PC-3 (cell line): ENCODE measurements at regions not wholly inside any gene's neighbourhood (a gene's known extent, or its start where the extent isn't known, plus 50 kb on each side); places are given as distances from the start of the nearest gene placed in this dataset.
"Not testable (repeated sequence)": the region's sequence is repeated elsewhere in the genome, so short reads cannot be mapped to it uniquely, and the experiment has no call there.

Source experiments
- ATAC-seq: fragments of 200-7000 bp; cut with Tn5 transposase; 2 replicates; pipeline ENCODE4 v1.9.1; 2020; ENCODE audit warnings: mild to moderate bottlenecking, moderate library complexity
- BruUV-seq: library from RNA; stranded (reverse); fragments of 400-500 nt; replicated peaks from 2 replicates; lab custom pipeline; 2021; lab: Mats Ljungman, UMichigan
- CTCF ChIA-PET: fragments of 300-600 bp; sonication (Branson Sonifier 250); formaldehyde crosslinking; loops from one replicate; lab custom pipeline; 2022; ENCODE audit warnings: antibody characterized with exemption; lab: Charles Lee
- POLR2A ChIA-PET: fragments of 300-600 bp; sonication (Branson Sonifier 250); formaldehyde crosslinking; loops from one replicate; lab custom pipeline; 2022; ENCODE audit warnings: antibody characterized with exemption; ENCODE audit not compliant: unreplicated experiment; lab: Charles Lee
- DNase-seq: peaks from one replicate; pipeline ENCODE4 v3.0.0-alpha.2; 2015
- H2AFZ ChIP-seq: fragments of 300-600 bp; sonication (generic); 2 replicates; pipeline ENCODE4 v1.6.0; 2016; ENCODE audit warnings: antibody characterized with exemption, low read length
- H3F3A ChIP-seq: fragments of 300-600 bp; sonication (generic); one replicate; pipeline ENCODE4 v1.6.0; 2017; ENCODE audit warnings: antibody characterized with exemption, low read length, control low read depth, mild to moderate bottlenecking; ENCODE audit not compliant: unreplicated experiment
- H3K27ac ChIP-seq: fragments of 300-600 bp; sonication (generic); 2 replicates; pipeline ENCODE4 v1.5.1; 2016; ENCODE audit warnings: mild to moderate bottlenecking, low read length
- H3K27me3 ChIP-seq: fragments of 300-600 bp; sonication (generic); 2 replicates; pipeline ENCODE4 v1.6.1; 2016; ENCODE audit warnings: low read length, mixed read lengths
- H3K36me3 ChIP-seq: fragments of 300-600 bp; sonication (generic); 2 replicates; pipeline ENCODE4 v1.6.1; 2016; ENCODE audit warnings: low read depth, mixed run types, low read length, mixed read lengths
- H3K4me1 ChIP-seq: fragments of 300-600 bp; sonication (generic); 2 replicates; pipeline ENCODE4 v1.5.1; 2016; ENCODE audit warnings: low read length; ENCODE audit not compliant: insufficient read depth
- H3K4me2 ChIP-seq: fragments of 300-600 bp; sonication (generic); 2 replicates; pipeline ENCODE4 v1.6.0; 2016; ENCODE audit warnings: low read length
- H3K4me3 ChIP-seq: fragments of 300-600 bp; sonication (generic); 2 replicates; pipeline ENCODE4 v1.5.1; 2016; ENCODE audit warnings: mild to moderate bottlenecking, low read length, mixed read lengths
- H3K79me2 ChIP-seq: fragments of 300-600 bp; sonication (generic); 2 replicates; pipeline ENCODE4 v1.6.1; 2017; ENCODE audit warnings: low read length, mixed read lengths
- H3K9ac ChIP-seq: fragments of 300-600 bp; sonication (generic); 2 replicates; pipeline ENCODE4 v1.6.0; 2016; ENCODE audit warnings: mild to moderate bottlenecking, low read length
- H3K9me2 ChIP-seq: fragments of 300-600 bp; sonication (generic); replicated peaks from 2 replicates; pipeline ENCODE4 v1.6.1; 2016; ENCODE audit warnings: mixed run types, low read length, mixed read lengths
- H3K9me3 ChIP-seq: fragments of 300-600 bp; sonication (generic); 2 replicates; pipeline ENCODE4 v1.6.1; 2016; ENCODE audit warnings: low read length, mixed read lengths
- H4K20me1 ChIP-seq: fragments of 300-600 bp; sonication (generic); 2 replicates; pipeline ENCODE4 v1.6.1; 2016; ENCODE audit warnings: low read length, mixed read lengths
- intact Hi-C: fragments of 100-400 bp; cut with micrococcal nuclease; formaldehyde crosslinking; loops from 2 replicates; pipeline ENCODE4 v1.9.0; 2023

DNA sequence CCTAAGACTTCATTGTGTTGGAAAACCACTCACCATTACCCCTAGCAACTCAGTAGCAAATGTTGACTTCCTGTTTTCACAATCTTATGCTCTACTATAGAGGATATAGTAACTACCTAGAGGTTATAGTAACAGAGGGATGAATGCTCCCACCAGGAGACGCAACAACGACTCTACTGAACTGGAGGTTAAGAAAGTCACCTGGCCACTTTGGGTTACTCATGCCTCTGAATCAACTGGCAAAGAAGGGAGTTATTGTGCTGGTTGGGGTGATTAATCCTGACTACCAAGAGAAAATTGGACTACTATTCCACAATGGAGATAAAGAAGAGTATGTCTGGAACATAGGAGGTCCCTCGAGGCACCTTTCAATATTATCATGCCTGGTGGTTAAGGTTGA is 302.9 kb upstream of the ANKRD20A1 start:
- H3F3A ChIP-seq, POLR2A ChIA-PET, H3K9me2 ChIP-seq, DNase-seq, intact Hi-C loops, H3K4me3 ChIP-seq, BruUV-seq, H2AFZ ChIP-seq, H3K79me2 ChIP-seq, H3K9ac ChIP-seq, H3K36me3 ChIP-seq, H3K4me2 ChIP-seq, H3K27ac ChIP-seq, H3K4me1 ChIP-seq, H3K27me3 ChIP-seq, CTCF ChIA-PET, H4K20me1 ChIP-seq, H3K9me3 ChIP-seq: not testable (repeated sequence)
- ATAC-seq = peak; percentile 88

DNA sequence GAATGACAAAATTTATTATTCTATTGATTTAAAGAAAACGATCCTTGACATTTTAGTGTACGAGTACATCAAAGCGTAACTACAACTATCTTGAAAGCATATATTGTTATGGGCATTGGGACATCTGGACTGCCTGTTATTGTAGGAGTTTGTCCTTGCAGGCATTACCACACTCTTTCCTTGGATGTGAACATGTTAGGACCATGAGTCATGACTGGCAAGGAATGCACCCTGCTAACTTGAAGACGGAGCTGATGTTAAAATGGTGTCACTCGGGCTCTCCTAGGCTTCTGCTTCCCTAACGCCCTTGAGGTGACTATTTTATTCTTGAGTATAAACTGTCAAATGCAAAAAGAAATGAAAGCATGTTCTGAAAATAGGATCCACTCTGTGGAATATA is 308.7 kb upstream of the ANKRD20A1 start:
- POLR2A ChIA-PET, H3K4me1 ChIP-seq, H3K36me3 ChIP-seq, H3K9ac ChIP-seq, H4K20me1 ChIP-seq, CTCF ChIA-PET, H3K27ac ChIP-seq, ATAC-seq, H2AFZ ChIP-seq, H3K9me3 ChIP-seq, BruUV-seq, intact Hi-C loops, H3K27me3 ChIP-seq, H3K9me2 ChIP-seq, H3K4me2 ChIP-seq, H3K79me2 ChIP-seq, DNase-seq, H3F3A ChIP-seq, H3K4me3 ChIP-seq: not testable (repeated sequence)

DNA sequence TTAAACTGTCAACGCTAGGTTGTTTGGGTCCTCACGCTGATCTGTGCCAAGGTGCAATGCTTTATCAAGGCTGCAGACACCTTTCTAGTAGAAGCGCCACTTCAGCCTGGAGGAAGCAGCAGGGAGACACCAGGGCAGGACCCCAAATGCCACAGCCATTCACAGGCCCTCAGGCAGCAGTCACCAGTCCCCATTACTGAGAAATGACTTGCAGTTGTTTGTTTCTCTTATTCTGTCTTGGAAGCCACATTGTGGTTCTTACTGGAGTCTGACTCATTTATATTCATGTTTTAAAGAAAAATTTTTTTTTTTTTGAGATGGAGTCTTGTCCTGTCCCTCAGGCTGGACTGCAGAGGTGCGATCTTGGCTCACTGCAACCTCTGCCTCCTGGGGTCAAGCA is 328.9 kb upstream of the ANKRD20A1 start:
- H3K9me2 ChIP-seq, H3K4me1 ChIP-seq, CTCF ChIA-PET, H4K20me1 ChIP-seq, intact Hi-C loops, H3K4me3 ChIP-seq, H3K79me2 ChIP-seq, H3K4me2 ChIP-seq, H3K36me3 ChIP-seq, H3K9me3 ChIP-seq, DNase-seq, H2AFZ ChIP-seq, H3K27me3 ChIP-seq, ATAC-seq, H3F3A ChIP-seq, H3K27ac ChIP-seq, POLR2A ChIA-PET, H3K9ac ChIP-seq, BruUV-seq: not testable (repeated sequence)

DNA sequence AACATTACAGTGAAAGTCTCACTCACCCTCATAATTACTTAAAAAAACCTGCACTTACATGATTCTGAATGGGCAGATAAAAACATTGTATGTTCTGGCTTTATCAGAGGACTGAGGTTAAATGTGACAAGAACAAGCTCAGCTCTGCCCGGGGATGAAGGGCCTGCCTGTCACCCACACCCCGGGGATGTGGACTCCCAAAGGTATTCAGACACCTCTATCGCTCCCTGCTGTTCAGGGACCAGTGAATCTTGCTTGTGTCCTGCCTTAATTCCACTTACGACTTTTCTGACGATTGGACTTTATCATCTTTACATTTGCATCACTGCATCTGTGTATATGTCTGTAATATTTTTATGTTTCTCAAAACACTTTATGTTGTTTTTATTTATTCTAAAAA is 341.8 kb upstream of the ANKRD20A1 start:
- H2AFZ ChIP-seq, H3F3A ChIP-seq, POLR2A ChIA-PET, H3K27me3 ChIP-seq, H3K9me2 ChIP-seq, H3K27ac ChIP-seq, CTCF ChIA-PET, H4K20me1 ChIP-seq, intact Hi-C loops, ATAC-seq, H3K36me3 ChIP-seq, H3K4me2 ChIP-seq, H3K4me3 ChIP-seq, H3K4me1 ChIP-seq, BruUV-seq, H3K9ac ChIP-seq, DNase-seq, H3K9me3 ChIP-seq, H3K79me2 ChIP-seq: not testable (repeated sequence)

DNA sequence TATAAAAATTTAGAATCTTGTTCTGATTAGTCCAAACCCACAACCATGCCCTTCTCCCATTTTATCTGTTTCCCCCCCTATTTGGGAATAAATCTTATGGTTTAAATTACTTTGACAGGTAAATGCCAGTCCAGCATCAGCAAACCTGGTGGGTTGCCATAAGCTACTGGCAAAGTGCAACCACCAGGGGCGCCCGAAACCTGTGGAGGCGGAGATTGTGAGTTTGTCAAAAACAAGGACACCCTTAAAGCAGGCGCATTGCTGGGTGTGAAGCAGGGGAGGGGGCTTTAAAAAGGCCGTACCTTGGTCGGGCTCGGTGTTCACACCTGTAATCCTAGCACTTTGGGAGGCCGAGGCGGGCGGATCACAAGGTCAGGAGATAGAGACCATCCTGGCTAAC is 344.1 kb upstream of the ANKRD20A1 start:
- H3K9ac ChIP-seq, H3K4me1 ChIP-seq, H3F3A ChIP-seq, ATAC-seq, H3K4me2 ChIP-seq, H4K20me1 ChIP-seq, H2AFZ ChIP-seq, H3K4me3 ChIP-seq, H3K9me2 ChIP-seq, H3K27ac ChIP-seq, DNase-seq, H3K27me3 ChIP-seq, H3K9me3 ChIP-seq, H3K36me3 ChIP-seq, CTCF ChIA-PET, POLR2A ChIA-PET, H3K79me2 ChIP-seq, BruUV-seq, intact Hi-C loops: not testable (repeated sequence)

DNA sequence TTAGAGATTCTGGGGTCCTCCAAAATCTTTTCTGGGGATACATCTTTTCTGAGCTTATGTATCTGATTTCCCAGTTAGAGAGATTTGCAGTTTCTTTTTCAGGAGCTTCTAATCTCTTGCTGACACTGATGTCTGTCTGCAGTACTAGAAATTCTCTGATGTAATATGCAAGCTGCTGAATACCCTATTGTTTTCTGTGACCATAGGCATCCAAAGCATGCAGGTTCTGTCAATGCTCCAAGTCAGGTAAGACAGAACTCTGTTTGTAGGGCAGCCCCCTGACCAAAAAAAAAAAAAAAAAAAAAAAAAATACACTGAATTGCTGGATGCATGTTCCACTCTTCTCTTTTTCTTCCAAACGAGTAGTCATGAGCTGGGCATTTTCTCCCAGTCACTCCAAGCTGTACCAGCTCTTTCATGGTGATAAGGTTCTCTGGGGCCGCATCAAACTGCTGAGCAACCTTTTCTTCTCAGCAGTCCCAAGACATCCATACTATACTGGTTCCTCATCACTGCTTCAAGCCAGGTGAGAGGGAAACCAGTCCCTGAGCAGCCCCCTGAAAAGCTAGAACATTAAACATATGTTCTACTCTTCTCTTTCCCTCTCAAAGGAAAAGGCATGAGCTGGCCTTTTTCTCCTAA is 354.9 kb upstream of the ANKRD20A1 start:
- BruUV-seq, H3K27me3 ChIP-seq, CTCF ChIA-PET, H3K9me2 ChIP-seq, H3K36me3 ChIP-seq, H3K27ac ChIP-seq, ATAC-seq, H3K4me2 ChIP-seq, POLR2A ChIA-PET, H3K4me1 ChIP-seq, H2AFZ ChIP-seq, H3K79me2 ChIP-seq, H4K20me1 ChIP-seq, DNase-seq, H3K4me3 ChIP-seq, H3F3A ChIP-seq, intact Hi-C loops, H3K9me3 ChIP-seq, H3K9ac ChIP-seq: not testable (repeated sequence)

DNA sequence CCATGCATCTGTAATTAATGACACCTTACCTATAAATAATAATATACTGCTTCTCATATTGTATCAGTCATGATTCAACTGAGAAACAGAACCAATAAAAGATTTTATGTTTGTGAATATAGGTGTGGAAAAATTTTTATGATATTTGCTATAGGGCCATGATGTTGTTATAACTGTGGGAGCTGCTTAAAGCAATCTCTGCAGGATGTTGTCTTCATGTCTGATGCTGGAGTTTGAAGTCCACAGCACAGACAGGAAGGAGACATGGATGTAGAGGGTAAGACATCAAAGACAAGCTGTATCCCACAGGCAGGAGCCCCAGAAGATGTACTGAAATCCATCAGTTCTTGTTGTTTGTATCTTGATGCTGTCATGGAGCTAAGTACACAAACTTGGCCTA is 366.7 kb upstream of the ANKRD20A1 start:
- H3K4me3 ChIP-seq, H3K36me3 ChIP-seq, POLR2A ChIA-PET, H3K9me2 ChIP-seq, H2AFZ ChIP-seq, H3K4me2 ChIP-seq, H3K4me1 ChIP-seq, H3K9me3 ChIP-seq, H3F3A ChIP-seq, H4K20me1 ChIP-seq, H3K9ac ChIP-seq, intact Hi-C loops, BruUV-seq, H3K27ac ChIP-seq, H3K79me2 ChIP-seq, DNase-seq, CTCF ChIA-PET, H3K27me3 ChIP-seq: not testable (repeated sequence)
- peak; percentile 83 for ATAC-seq
